ENCODE measurements at regions not wholly inside any gene's neighbourhood (a gene's known extent, or its start where the extent isn't known, plus 50 kb on each side); places are given as distances from the start of the nearest gene placed in this dataset.

- TF ChIP-seq, protein P1, sequence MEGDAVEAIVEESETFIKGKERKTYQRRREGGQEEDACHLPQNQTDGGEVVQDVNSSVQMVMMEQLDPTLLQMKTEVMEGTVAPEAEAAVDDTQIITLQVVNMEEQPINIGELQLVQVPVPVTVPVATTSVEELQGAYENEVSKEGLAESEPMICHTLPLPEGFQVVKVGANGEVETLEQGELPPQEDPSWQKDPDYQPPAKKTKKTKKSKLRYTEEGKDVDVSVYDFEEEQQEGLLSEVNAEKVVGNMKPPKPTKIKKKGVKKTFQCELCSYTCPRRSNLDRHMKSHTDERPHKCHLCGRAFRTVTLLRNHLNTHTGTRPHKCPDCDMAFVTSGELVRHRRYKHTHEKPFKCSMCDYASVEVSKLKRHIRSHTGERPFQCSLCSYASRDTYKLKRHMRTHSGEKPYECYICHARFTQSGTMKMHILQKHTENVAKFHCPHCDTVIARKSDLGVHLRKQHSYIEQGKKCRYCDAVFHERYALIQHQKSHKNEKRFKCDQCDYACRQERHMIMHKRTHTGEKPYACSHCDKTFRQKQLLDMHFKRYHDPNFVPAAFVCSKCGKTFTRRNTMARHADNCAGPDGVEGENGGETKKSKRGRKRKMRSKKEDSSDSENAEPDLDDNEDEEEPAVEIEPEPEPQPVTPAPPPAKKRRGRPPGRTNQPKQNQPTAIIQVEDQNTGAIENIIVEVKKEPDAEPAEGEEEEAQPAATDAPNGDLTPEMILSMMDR (IDR thresholded peaks at IDR 0.05; ENCODE audit: insufficient read depth, low read length) = no peak
Measured at GRCh38 chr13:86673931-86674431, 874.8 kb upstream of the SLITRK6 start.

DNA sequence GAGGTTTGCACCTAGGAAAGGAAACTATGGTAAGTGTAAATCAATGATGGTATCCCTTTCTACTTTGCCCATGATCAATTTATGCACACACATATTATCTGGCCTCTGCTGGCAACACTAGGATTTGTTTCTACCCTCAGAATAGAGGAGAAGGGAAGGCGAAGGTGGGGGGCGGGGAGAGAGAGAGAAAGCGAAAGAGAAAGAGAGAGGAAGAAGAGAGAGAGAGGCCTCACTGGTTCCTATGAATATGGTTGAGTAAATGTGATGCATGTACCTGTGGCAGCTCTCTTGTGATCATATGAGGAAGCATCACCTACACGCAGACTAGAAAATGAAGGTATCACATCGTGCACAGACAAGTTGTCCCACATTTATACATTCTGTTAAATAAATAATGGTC is 882.0 kb upstream of the SLITRK6 start:
- DNase-seq (ENCODE audit: low read depth) = no peak
- H3K4me3 ChIP-seq (ENCODE audit: low read depth, low read length) = no peak overlapping the region
- TF ChIP-seq, protein P1 (IDR thresholded peaks at IDR 0.05; ENCODE audit: insufficient read depth, low read length) = no peak

More at GRCh38 chr13:86673931-86674431, 874.8 kb upstream of the SLITRK6 start:
- H3K4me3 ChIP-seq (ENCODE audit: low read depth, low read length) = no peak overlapping the region
- DNase-seq (ENCODE audit: low read depth) = no peak

DNA sequence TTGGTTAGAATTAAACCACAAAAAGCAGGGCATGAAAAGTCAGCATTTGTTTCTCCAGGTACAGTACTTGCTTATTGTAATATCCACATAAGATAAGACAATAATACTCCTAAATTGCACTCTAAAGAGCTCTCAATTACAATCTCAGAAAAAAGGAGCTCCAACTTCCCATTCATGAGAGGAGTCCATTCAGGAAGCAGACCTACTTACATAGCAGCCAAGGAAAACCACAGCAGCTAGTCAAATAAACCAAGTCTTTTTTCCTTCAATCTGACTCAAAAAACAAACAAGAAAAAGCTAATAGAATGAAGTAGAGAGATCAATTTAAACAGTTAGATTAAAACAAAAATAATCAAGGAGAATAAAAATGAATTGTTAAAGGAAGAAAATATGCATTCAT is 885.2 kb upstream of the SLITRK6 start:
- no peak overlapping the region for H3K4me3 ChIP-seq (ENCODE audit: low read depth, low read length)
- TF ChIP-seq, protein P1 (IDR thresholded peaks at IDR 0.05; ENCODE audit: insufficient read depth, low read length) = no peak
- DNase-seq (ENCODE audit: low read depth) = no peak

GRCh38 chr13:86689911-86690310 is 890.7 kb upstream of the SLITRK6 start:
- no peak overlapping the region for H3K4me3 ChIP-seq (ENCODE audit: low read depth, low read length)
- TF ChIP-seq, protein P1 (IDR thresholded peaks at IDR 0.05; ENCODE audit: insufficient read depth, low read length) = no peak
- DNase-seq (ENCODE audit: low read depth) = no peak

DNA sequence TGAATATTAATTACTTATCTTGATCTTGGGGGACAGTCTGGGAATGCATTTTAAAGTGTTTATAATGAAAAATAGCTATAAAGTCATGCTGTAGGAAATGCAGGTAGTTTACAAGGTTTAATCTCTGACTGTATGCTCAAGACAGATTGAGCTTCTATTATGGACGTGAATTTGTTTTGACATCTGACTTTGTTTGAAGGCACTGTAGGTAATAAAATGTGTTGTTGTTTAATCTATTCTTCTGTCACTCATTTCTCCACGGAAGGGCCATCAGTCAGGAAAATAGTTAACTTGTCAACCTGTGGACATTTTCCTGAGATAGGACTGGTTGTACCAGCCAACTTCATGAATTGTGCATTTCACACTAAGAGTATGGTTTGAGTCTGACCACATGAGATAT is 893.1 kb upstream of the SLITRK6 start:
- TF ChIP-seq, protein P1 (IDR thresholded peaks at IDR 0.05; ENCODE audit: insufficient read depth, low read length) = no peak
- DNase-seq (ENCODE audit: low read depth) = no peak

DNA sequence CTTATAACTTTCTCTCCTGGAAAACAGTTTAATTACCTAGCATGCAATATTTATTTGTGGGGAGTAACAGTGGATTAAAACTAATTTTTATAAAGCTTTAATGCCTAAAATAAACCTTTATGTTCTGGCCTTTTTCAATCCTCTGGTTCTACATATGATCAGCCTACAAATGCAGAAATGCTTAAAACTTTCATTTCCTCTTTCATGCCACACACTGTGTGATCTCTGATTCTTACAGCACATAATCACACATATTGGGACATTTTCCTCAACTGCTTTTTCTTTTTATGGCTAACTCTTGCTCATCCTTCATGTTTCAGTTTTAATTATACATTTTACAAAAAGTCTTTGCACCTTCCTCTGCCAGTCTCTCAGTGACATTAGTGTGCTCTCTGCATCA is 910.8 kb upstream of the SLITRK6 start:
- TF ChIP-seq, protein P1 (IDR thresholded peaks at IDR 0.05; ENCODE audit: insufficient read depth, low read length) = no peak
- no peak for DNase-seq (ENCODE audit: low read depth)

More for the DNA sequence above, 893.1 kb upstream of the SLITRK6 start:
- H3K4me3 ChIP-seq (ENCODE audit: low read depth, low read length) = no peak overlapping the region

GRCh38 chr13:86710896-86711295 is 911.7 kb upstream of the SLITRK6 start:
- no peak overlapping the region for H3K4me3 ChIP-seq (ENCODE audit: low read depth, low read length)
- DNase-seq (ENCODE audit: low read depth) = no peak
- TF ChIP-seq, protein P1 (IDR thresholded peaks at IDR 0.05; ENCODE audit: insufficient read depth, low read length) = no peak

More for the DNA sequence above, 910.8 kb upstream of the SLITRK6 start:
- no peak overlapping the region for H3K4me3 ChIP-seq (ENCODE audit: low read depth, low read length)
